ENCODE measurements at regions not wholly inside any gene's neighbourhood (a gene's known extent, or its start where the extent isn't known, plus 50 kb on each side); places are given as distances from the start of the nearest gene placed in this dataset.
"Not testable (repeated sequence)": the region's sequence is repeated elsewhere in the genome, so short reads cannot be mapped to it uniquely, and the experiment has no call there.

DNA sequence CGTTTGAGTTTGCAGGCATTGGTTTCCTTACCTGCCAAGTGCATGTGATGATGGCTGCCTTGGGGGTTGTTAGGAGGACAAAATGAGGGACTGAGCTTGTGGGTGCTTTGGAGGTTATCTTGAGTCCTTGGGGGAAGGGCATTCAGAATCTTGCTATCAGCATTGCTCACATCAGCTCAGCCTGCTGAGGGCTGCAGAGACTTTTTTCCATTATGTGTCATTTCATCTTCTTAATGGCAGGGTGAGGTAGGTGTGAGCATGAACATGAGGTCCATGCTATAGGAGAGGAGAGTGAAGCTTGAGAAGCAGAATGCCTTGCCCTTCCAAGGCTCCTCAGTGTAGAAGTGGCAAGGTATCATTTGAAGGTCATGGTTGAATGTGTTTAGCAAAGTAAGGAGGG is 112.3 kb downstream of the MIAT start:
- no peak for DNase-seq

DNA sequence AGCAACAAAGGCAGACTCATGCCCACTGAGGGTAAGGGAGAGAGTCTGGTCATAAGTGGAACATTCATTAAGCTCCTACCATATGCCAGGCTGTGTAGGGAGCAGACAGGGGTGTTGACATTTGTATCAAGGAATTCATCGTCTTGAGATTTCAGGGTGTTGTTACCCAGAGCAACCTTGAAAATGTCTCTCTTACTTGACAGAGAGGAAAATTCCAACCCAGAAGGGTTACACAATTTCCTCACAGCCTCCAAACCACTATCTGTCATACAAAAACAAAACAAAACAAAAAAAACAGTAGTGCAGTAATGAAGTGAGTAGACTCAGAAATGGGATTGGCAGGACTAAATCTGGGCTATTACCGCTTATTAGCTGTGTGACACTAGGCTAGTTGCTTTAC is 113.2 kb downstream of the MIAT start:
- no peak for DNase-seq

DNA sequence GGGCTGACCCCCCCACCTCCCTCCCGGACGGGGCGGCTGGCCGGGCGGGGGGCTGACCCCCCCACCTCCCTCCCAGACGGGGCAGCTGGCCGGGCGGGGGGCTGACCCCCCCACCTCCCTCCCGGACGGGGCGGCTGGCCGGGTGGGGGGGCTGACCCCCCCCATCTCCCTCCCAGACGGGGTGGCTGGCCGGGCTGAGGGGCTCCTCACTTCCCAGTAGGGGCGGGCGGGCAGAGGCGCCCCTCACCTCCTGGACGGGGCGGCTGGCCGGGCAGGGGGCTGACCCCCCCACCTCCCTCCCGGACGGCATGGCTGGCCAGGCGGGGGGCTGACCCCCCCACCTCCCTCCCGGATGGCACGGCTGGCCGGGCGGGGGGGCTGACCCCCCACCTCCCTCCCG is 115.7 kb downstream of the MIAT start:
- DNase-seq, result not testable (repeated sequence)

DNA sequence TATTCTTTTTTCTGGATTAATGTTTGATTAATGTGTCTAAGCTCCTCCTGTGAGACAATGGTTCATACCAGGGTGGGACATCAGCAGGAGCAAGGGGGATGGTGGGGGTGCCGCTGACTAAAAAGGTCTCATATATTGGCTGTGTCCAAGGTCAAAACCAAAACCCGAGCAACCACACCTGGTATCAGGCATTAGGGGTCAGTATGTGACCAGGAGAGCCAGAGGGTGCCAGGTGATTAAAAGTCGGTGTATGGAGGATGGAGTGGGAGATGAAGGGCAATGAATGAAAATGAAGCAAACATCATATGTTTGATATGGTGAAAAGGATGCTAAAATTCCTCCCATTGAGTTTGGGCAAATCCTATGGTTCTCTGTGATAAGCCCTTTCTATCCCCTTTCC is 118.0 kb downstream of the MIAT start:
- no peak for DNase-seq

DNA sequence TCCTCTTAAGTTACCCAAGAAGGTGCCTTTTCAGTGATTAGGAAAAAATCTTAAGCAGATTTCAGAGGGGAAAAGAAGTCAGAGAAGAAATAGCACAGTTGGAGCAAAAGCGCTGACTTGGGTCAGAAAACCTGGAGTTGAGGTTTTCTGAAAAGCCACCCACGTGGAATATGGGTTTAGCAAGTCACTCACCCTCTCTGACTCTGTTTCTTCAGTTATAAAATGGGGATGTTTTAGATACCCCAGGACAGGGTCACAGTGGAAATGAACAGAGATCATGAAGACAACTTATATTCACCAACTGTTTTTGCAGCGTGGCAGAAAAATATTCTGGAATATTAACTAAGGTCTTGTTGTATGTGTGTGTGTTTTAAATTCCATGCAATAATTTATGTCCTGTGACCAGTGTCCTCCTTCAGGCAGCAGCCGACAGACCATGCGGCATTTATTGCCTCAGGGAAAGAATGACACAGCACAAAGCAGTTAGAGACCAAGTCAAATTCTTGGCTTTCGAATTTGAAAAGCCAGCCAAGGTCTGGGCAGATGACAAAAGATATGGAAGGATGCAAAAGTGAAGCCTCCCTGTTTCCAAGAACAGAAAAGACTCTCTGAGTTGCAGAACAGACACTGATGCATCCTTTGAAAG is 119.9 kb downstream of the MIAT start:
- DNase-seq, result no peak

DNA sequence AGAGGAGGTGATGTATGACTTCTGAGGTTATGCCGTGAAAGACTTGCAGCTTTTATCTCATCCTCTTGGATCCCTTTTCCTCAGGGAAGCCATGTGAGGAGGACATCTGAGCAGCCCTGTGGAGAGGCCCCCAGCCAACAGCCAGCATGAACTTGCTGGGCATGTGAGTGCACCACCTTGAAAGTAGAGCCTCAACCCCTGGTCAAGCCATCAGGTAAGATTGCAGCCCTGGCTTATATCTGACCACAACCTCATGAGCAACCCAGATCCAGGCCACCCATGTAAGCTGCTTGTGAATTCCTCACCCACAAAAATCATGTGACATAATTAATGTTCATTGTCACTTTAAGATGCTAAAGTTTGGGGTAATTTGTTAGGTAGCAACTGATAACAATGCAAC is 121.0 kb downstream of the MIAT start:
- no peak for DNase-seq

DNA sequence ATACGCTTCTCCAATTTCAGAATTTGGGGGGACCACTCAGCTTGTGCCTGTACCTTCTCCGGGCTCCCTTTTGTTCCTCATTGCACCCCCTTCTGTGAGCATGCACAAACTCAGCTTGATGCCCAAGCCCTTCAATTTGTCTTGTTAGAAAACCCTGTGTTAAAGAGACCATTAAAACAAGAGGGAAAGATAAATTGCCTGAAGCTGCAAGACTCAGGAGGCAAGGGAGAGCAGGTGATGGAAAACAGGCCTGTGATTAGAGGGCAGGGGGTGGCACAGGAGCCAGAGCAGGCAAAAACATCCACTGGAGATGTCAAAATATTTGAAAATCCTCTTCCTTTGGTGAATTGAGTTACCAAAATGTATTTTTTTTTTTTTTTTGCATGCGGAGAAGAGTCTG is 121.7 kb downstream of the MIAT start:
- DNase-seq, result no peak

DNA sequence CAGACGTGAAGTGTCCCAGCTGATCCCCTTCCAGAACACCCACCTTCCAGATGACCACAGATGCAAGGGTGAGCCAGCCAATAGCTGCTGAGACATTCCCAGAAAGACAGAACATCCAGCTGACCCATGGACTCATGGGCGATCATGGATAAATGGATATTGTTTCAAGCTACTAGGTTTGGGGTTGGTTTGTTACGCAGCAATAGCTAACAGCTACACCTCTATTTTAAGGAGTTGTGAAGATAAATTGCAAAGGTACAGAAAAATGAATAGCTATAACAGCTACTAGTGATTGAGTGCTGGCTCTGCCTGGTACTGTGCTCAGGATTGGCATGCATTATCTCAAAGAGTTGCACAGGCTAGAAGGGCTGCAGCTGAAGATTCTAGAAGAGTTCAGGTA is 122.5 kb downstream of the MIAT start:
- DNase-seq, result no peak

DNA sequence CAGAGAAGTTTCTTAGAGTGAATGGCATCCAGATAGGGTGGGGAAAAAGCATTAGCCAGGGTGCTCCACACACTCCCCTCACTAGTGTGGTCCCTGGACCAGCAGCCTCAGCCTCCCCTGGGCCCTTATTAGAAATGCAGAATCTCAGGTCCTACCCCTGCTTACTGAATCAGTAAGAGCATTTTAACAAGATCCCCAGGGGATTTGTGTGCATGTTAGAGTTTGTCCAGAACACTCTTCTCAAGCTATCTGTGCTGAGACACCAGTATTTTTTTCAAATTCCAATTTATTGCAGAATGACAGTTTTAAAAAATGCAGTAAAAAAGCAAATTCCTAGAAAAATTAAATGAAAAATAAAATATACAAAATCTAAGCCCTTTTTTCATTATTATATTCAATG is 123.1 kb downstream of the MIAT start:
- DNase-seq, result no peak

DNA sequence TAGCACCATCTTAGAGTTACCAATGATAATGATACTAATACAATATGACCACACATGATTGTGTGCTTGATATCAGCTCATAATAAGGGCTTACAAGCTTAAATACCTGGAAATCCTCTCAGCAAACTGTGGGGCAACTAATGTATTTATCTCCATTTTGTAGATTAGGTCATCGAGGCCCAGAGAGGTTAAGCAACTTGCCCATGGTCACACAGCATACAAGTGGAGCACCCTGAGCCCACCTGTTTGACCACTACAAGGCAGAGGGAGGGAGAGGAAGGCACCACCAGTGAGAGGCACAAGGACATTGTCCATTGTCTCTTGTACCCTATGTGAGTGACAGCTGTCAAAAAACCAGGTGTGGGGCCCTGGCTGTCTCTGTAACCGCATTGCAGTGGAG is 123.7 kb downstream of the MIAT start:
- DNase-seq, result no peak

DNA sequence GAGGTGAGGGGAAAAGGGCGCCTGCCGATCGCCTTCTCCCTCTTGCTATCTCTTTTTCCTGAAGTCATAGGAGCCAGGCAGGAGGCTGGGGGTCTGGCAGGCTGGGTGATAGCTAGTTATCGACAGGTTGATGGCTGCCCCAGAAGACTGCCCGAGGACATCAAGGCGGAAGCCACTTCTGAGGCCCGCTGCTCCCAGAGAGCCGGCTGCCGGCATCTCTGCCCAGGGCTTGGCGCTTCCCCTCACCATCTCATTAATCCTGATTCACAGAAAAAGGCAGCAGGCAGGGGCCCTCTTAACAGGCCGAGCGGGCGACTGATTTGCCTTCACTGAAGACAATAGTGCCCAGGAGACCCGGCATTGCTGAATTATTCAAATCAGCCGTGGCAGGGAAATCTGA is 124.2 kb downstream of the MIAT start:
- no peak for DNase-seq

DNA sequence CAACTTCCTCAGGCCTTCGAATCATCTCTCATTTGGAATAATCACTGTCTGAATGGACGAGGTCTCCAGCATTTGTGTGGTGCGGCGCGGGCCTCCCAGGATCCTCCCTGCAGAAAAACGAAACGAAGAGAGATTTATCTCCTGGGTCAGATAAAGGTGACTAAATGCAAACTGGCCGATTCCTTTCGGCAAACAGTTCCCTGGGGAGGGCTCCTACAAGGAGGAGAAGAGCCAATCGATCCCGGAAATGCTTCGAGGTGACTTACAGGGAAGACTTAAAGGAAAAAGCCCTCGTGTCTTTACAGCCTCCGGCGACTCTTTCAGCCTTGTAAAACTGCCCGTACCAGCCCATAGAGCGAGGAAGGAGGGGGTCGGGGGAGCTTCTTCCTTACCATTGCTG is 126.5 kb downstream of the MIAT start:
- DNase-seq, result no peak

DNA sequence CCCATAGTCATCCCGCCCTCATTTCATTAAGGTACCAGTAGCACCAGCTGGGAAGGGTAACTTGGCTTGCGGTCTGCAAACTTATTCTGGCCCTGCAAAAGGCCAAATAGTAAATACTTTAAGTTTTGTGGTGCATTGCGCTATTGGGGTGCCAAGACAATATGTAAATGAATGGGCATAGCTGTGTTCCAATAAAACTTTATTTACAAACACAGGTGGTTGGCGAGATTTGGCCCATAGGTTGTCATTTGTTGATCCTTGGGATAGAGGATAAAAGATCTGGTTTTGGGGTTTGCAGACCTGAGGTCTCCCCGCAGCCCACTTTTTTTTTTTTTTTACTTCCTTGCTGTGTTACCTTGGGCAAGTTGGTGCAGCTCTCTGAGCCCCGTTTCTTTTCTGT is 127.4 kb downstream of the MIAT start:
- no peak for DNase-seq

DNA sequence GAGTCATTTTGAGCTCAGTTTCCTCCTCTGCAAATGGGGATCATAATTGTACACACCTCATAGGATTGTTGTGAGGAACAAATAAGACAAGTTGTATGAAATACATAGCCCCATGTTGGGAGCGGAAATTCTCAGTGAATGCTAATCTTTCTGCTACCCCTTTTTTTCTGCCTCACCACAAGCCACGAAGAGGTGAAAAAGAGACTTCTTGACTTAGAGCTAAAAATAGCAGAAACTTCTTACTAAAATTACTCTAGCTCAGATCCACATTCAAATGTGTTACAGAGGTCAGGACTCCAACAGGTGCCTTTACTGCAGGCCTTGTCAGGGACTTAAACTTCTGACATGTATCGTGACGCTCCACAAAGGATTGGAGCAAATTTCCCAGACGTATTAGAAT is 128.5 kb downstream of the MIAT start:
- DNase-seq, result no peak

DNA sequence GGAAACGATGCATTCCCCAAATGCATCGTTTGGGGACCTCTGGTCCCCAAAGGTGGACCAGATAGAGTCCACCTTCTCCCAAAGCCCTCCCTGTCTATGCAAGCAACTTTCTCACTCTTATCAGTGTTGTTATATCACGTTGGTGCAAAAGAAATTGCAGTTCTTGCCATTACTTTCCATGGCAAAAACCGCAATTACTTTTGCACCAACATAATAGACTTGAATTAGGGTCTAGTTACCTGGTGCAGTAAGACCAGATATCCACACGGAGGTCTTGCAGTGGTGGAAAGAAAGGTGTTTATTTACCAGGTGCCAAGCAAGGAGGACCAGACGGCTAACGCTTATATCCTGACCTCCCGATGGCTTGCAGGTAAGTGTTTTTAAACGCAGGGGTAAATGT is 129.0 kb downstream of the MIAT start:
- DNase-seq, result no peak

DNA sequence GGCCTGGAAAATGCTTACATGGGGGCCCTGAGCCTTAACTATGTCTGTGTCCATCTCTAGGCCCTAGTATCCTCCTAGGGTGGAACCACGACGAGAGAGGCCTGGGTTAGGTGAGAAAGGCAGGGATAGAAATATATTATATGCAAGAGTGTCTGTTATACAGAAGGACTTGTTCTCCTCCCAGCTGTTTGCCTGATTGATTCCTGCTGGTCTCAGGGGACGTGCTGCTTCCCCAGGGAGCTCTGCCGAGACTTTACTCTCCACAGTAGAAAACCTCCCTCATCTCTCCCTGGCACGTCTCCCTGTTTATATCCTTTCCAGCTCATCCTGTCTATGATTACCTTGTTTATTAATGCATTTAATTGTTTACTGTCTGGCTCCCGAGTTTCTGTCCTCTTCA is 132.6 kb downstream of the MIAT start:
- DNase-seq, result no peak

DNA sequence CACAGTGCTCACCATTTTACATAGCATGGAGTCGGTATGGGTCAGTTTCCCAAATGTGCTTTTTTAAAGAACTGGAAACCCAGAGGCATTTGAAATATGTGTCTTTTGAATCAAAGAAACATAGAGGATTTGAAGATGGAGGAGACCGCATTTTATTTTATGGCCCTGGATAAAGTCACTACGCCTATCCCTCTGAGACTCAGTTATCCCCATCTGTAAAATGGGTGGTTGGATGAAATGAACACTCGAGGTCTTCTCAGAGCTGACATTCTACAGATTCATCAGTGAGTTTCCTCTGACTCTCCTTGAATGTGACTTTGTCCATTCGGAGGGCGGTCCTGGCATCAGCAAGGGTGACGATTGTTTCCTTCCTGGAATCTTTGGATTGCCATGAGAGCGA is 135.1 kb downstream of the MIAT start:
- DNase-seq, result no peak

DNA sequence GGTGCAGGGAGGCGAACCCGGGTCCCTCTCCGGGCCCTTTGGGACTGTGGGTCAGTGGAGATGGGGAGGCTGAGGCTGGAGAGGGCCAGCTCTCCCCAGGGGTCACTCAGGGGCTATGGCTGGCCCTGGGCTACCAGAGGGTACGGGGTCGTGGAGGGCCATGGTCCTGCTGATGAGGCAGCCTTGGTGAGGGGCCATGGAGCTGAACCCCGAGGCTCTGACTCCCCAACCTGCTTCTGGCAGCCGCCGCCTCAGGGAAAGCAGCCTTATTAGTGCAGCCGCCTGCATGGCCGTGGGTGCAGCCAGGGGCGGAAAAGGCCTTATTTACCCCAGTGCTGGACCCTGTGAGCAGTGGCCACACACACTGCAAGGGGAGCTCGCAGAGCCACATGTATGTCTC is 139.4 kb downstream of the MIAT start:
- no peak for DNase-seq

DNA sequence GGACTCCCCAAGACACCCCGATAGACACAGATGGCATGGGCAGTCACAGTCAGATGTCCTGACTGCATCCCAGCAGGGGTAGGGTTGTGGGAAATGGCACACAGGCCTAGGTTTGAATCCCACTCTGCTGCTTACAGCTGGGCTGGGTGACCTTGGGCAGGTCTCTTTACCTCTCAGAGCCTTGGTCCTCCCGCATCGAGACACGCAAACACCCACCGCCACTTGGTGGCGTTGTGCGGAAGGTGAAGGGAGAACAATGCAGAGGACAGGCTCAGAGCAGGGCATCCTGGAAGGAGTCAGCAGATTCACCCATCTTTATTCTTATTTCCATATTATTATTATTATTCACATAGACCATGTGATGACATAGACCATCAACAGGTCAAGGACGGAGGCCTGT is 140.5 kb downstream of the MIAT start:
- DNase-seq, result no peak

DNA sequence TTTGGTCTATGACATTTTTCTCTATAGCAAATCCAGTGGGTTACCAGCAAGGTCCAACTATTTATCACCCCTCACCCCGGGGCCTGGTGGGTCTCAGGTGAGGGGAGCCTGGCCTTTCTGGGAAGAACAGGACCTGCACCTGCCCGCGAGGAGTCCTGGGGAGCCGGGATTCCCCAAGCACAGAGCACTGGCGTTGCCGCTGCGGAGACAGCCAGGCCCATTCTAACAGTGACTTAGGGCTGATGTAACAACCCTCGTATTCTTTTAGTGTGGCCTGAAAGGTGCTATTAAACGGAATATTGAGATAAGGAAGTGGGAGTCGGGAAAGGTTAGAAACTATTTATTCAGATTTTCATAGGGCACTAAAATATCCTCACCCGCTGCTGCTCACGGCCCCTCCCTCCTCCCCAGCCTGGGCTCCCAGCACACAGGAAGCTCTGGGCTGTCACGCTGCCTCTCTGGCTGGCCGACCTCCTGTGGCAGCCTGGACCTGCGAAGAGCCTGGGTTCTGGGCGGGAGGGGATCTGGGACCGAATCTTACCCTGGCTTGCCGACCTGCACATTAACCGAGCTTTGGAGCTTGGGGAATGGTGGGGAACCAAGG is 141.2 kb downstream of the MIAT start:
- no peak for DNase-seq

DNA sequence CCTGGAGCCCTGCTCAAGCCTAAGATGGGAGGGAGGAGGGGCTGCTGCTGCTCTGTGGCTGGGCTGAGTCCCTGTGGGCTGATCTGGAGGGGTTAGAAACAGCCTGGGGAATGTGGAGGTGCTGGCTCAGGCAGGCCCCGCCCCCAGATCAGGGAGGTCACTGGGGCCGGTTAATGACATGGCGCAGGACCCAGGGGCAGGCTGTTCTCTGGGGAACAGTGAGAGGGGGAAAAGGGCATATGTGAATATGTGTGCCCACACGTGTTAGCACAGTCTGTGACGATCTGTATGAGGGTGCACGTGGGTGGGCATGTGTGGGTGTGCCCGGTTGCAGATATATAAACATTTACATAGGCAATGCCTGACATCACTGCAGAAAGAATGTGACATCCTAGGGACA is 143.5 kb downstream of the MIAT start:
- no peak for DNase-seq

DNA sequence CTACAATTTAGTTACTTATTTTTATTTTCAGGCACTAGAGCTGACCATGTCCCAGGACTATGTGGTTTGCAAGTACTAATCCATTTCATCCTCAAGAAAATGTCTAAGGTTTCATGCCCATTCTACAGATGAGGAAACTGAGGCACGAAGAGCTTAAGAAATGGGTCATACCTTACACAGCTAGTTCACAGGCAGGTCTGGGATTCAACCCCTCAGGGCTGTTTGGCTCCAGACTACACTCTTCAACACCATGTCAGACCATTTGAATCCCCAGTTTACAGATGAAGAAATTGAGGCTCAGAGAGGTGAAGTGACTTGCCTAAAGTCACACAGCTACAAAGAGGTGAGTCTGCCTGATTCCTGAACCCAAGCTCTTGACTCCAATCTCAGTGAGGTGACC is 144.1 kb downstream of the MIAT start:
- no peak for DNase-seq

DNA sequence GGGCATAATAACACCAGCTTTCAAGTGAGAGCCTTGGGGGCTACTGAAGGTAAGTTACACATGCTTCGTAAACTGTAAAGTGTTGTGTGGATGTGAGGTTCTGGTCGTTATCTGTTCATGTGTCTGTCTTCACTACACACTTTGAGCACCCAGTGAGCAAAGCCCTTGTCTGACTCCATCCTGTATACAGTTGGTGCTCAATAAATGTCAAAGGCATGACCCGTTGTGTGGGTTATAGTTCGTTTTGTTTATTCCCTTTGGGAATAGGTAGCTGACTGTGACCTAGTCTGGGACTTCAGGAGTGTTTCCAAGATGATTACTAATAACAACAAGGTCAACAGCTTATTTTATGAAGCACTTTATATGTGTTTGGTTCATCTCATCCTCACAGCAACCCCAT is 146.9 kb downstream of the MIAT start:
- no peak for DNase-seq

DNA sequence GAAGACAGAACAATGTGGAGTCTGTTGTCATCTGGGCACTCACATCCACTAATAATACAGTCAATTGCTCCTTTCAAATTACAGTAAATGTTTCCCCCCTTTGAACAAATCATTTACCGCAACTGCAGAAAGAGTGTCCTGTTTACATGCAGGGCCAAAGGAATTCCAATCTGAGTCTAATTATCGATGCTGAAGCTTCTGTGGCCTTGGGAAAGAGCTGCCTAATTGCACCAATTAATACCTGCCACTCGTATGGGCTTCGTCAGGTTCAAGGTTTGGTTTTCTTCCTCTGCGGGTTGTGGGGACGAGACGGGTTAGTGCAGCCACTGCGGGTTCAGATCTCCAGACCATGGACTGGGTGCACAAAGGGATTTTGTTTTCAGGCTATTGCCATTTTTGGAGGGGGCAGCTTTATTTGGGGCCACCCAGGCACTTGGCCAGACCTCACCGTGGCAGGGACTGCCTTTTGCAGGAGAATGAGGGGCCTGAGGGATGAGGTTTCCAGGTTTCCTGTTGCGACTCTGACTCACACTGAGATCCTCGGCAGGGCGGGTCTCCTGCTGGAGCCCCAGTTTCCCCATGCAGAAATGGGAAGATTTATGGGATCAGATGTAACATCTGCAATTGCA is 147.6 kb downstream of the MIAT start:
- DNase-seq, result no peak
